ENCODE measurements at regions not wholly inside any gene's neighbourhood (a gene's known extent, or its start where the extent isn't known, plus 50 kb on each side); places are given as distances from the start of the nearest gene placed in this dataset.

- no peak for TF ChIP-seq CUX1 (CRISPR knock-in tag; IDR thresholded peaks at IDR 0.05)
- TF ChIP-seq GABPB2 (CRISPR knock-in tag; conservative IDR thresholded peaks at IDR 0.05): no peak
These were observed 170.4 kb upstream of the COX7C start (continued) for GRCh38 chr5:86447362-86447761.

GRCh38 chr5:86452251-86452650 is 165.5 kb upstream of the COX7C start:
- Histone ChIP-seq H3K4me2 (ENCODE audit: insufficient read depth, low read length) (no peak overlapping the region), H3K4me1 (replicated peaks in 1 of 2; ENCODE audit: control insufficient read depth in 2 of 2, insufficient read depth in 2 of 2, low read length in 2 of 2) (no peaks in the 10 kb centered on the region), H4K20me1 (replicated peaks; ENCODE audit: control insufficient read depth, insufficient read depth, low read length) (no peaks in the 10 kb centered on the region), H3K27ac (ENCODE audit: extremely low read depth, low read depth, low read length) (no peak overlapping the region), H2AFZ (ENCODE audit: low read depth, low read length) (no peak overlapping the region), H3K4me3 (no peak overlapping the region), H3K9me3 (replicated peaks; ENCODE audit: control insufficient read depth, insufficient read depth, low read depth, low read length) (no peaks in the 10 kb centered on the region; the same call in 1 of the 2 replicates), H3K9me1 (ENCODE audit: control insufficient read depth, insufficient read depth, low read length) (no peaks in the 10 kb centered on the region), H3K9ac (ENCODE audit: insufficient read depth in 1 of 2, low read depth in 2 of 2, low read length in 2 of 2) (no peak overlapping the region), H3K27me3 (ENCODE audit: control insufficient read depth in 2 of 2, insufficient read depth in 2 of 2, low read length in 2 of 2) (no peaks in the 10 kb centered on the region), H3K79me2 (ENCODE audit: control insufficient read depth, insufficient read depth, low read length) (no peaks in the 10 kb centered on the region), H3K36me3 (ENCODE audit: control insufficient read depth, insufficient read depth, low read length) (no peaks in the 10 kb centered on the region)
- ChIA-PET POLR2A (no interaction called here), CTCF (ENCODE audit: low intra/inter-chr PET ratio) (no interaction called here)
- FAIRE-seq (no peak), ATAC-seq (no peak), DNase-seq (ENCODE audit: extremely low read depth in 1 of 4, low spot score in 3 of 4) (no peak)
- in situ Hi-C loops (cut with MboI) (no loop called here), intact Hi-C loops (cut with micrococcal nuclease) (no loop called here)
- no TSS peak for BruUV-seq (replicated peaks)
- TF ChIP-seq MAFF (IDR thresholded peaks at IDR 0.05; ENCODE audit: low read length) (no peak), NCOA1 (IDR thresholded peaks at IDR 0.05; ENCODE audit: low read depth) (no peak), POLR2AphosphoS5 (IDR thresholded peaks at IDR 0.05; ENCODE audit: control insufficient read depth, insufficient read depth, low read depth, low read length) (no peak), ZHX1 (conservative IDR thresholded peaks at IDR 0.05; ENCODE audit: low read length) (no peak), THAP7 (CRISPR knock-in tag; IDR thresholded peaks at IDR 0.05) (no peak), SRSF9 (IDR thresholded peaks at IDR 0.05; ENCODE audit: borderline replicate concordance, low read depth, low read length) (no peak), ZNF3 (CRISPR knock-in tag; IDR thresholded peaks at IDR 0.05) (no peak), E2F8 (IDR thresholded peaks at IDR 0.05; ENCODE audit: low read depth, partially characterized antibody) (no peak)
